Retinal pigment epithelial cell (primary cell): ENCODE measurements at regions not wholly inside any gene's neighbourhood (a gene's known extent, or its start where the extent isn't known, plus 50 kb on each side); places are given as distances from the start of the nearest gene placed in this dataset.

Experiments
- DNase-seq: peaks from one replicate; pipeline ENCODE4 v3.0.0-alpha.2; 2010; ENCODE audit warnings: low read depth
- H3K4me3 ChIP-seq: 2 replicates; pipeline ENCODE4 v1.5.1; 2011; ENCODE audit warnings: mild to moderate bottlenecking, low read length, control low read depth, moderate library complexity
- CTCF ChIP-seq: conservative IDR thresholded peaks from 2 replicates; pipeline ENCODE4 v1.5.1; 2011; ENCODE audit warnings: low read depth, low read length, control low read depth, inconsistent platforms

GRCh38 chr11:112626731-112627130, 334.5 kb upstream of the NCAM1 start:
- DNase-seq, result no peak
- H3K4me3 ChIP-seq, result no peak overlapping the region
- no peak for TF ChIP-seq CTCF

- no peak for TF ChIP-seq CTCF
- H3K4me3 ChIP-seq, result no peak overlapping the region
- no peak for DNase-seq
Measured at GRCh38 chr11:112627588-112628045, 333.6 kb upstream of the NCAM1 start.

GRCh38 chr11:112628676-112629075, 332.5 kb upstream of the NCAM1 start:
- no peak for DNase-seq
- no peak for TF ChIP-seq CTCF
- H3K4me3 ChIP-seq, result no peak overlapping the region

GRCh38 chr11:112630496-112630895, 330.7 kb upstream of the NCAM1 start:
- no peak for DNase-seq
- H3K4me3 ChIP-seq, result no peak overlapping the region
- TF ChIP-seq CTCF, result no peak

GRCh38 chr11:112631333-112631732, 329.9 kb upstream of the NCAM1 start:
- no peak for TF ChIP-seq CTCF
- no peak for DNase-seq
- no peak overlapping the region for H3K4me3 ChIP-seq

GRCh38 chr11:112632866-112633505, 328.2 kb upstream of the NCAM1 start:
- H3K4me3 ChIP-seq, result no peak overlapping the region
- no peak for DNase-seq
- TF ChIP-seq CTCF, result no peak

GRCh38 chr11:112634551-112634950, 326.7 kb upstream of the NCAM1 start:
- no peak for TF ChIP-seq CTCF
- DNase-seq, result no peak
- no peak overlapping the region for H3K4me3 ChIP-seq
